Muscle layer of colon (tissue), 2 donors: ENCODE measurements at regions not wholly inside any gene's neighbourhood (a gene's known extent, or its start where the extent isn't known, plus 50 kb on each side); places are given as distances from the start of the nearest gene placed in this dataset.
"Not testable (repeated sequence)": the region's sequence is repeated elsewhere in the genome, so short reads cannot be mapped to it uniquely, and the experiment has no call there.

Experiments
- H3K27ac ChIP-seq: one replicate; pipeline ENCODE4 v1.7.0; 2013; ENCODE audit warnings: low read depth, mild to moderate bottlenecking, low read length, moderate library complexity
- H3K27me3 ChIP-seq, 2 donors: one replicate each; pipeline ENCODE4 v1.7.0; 2013; ENCODE audit warnings: low read length in 2 of 2, mild to moderate bottlenecking in 2 of 2; ENCODE audit not compliant: insufficient read depth in 2 of 2, control insufficient read depth in 1 of 2
- H3K36me3 ChIP-seq: one replicate; pipeline ENCODE4 v1.7.0; 2013; ENCODE audit warnings: mild to moderate bottlenecking, low read length; ENCODE audit not compliant: insufficient read depth
- H3K4me1 ChIP-seq: one replicate; pipeline ENCODE4 v1.7.0; 2013; ENCODE audit warnings: mild to moderate bottlenecking, low read length; ENCODE audit not compliant: insufficient read depth
- H3K4me3 ChIP-seq, 2 donors: one replicate each; pipeline ENCODE4 v1.7.0; 2013; ENCODE audit warnings: low read length in 2 of 2, low read depth in 1 of 2, mild to moderate bottlenecking in 1 of 2, moderate library complexity in 1 of 2
- H3K9ac ChIP-seq: one replicate; pipeline ENCODE4 v1.7.0; 2013; ENCODE audit warnings: low read length
- H3K9me3 ChIP-seq: one replicate; pipeline ENCODE4 v1.7.0; 2013; ENCODE audit warnings: mild to moderate bottlenecking, low read length
- donor health status: abdominal sarcoma.
- donor health status: Adenocarcinoma of cecum.

DNA sequence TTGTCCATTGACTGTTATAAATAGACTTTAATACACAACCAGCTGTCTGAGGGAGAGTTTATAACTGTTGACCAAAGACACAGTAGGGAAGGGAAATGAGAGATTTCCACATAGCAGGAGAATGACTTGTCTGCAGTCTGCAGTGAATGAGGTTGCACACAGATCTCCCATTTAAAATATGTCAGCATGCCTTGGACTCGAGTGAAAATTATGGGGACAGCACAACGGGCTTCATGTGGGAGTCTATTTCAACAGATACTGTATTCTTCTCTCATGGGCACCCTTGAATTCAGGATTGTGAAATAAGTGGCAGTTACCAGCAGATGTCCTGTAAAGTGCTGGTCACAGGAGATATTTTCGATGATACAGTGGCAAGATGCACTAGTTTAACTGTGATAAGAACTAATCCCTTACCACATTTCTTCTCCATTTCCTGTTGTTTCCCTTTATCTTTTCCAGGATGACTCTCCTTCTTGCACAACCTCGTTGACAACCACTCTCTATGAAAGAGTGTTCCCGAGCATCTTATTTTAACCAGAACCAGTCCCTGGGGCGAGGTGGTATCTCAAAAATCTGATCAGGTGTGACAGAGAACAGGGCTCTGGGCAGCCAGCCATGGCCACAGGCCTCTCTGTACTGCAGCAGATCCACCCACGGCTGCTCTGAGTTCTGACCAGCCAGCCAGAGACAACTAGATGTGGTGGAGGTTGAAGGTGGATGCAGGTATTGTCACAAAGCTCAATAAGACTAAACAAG lies 51.5 kb upstream of the MAP3K1 start:
- Histone ChIP-seq H3K9me3 (no peaks in the 10 kb centered on the region), H3K36me3 (no peaks in the 10 kb centered on the region), H3K4me3 (no peak overlapping the region), H3K9ac (no peak overlapping the region), H3K27ac (no peak overlapping the region), H3K27me3 (no peaks in the 10 kb centered on the region), H3K4me1 (no peaks in the 10 kb centered on the region)

DNA sequence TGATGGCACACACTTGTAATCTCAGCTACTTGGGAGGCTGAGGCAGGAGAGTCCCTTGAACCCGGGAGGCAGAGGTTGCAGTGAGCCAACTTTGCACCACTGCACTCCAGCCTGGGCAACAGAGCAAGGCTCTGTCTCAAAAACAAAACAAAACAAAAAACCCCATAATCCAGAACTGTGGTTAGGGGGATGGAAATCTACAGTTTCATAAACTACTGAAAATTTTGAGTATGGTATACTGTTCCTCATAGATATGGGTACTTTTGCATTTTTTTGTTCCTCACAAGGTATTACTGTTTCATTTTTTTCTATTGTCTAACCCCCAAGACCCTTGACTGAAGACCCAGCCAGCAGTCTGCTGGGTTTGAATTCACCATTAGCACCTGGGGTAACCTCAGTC lies 52.2 kb upstream of the MAP3K1 start:
- Histone ChIP-seq H3K27me3 (no peaks in the 10 kb centered on the region), H3K9me3 (no peaks in the 10 kb centered on the region), H3K27ac (no peak overlapping the region), H3K36me3 (no peaks in the 10 kb centered on the region), H3K4me1 (no peaks in the 10 kb centered on the region), H3K4me3 (no peak overlapping the region), H3K9ac (no peak overlapping the region)

DNA sequence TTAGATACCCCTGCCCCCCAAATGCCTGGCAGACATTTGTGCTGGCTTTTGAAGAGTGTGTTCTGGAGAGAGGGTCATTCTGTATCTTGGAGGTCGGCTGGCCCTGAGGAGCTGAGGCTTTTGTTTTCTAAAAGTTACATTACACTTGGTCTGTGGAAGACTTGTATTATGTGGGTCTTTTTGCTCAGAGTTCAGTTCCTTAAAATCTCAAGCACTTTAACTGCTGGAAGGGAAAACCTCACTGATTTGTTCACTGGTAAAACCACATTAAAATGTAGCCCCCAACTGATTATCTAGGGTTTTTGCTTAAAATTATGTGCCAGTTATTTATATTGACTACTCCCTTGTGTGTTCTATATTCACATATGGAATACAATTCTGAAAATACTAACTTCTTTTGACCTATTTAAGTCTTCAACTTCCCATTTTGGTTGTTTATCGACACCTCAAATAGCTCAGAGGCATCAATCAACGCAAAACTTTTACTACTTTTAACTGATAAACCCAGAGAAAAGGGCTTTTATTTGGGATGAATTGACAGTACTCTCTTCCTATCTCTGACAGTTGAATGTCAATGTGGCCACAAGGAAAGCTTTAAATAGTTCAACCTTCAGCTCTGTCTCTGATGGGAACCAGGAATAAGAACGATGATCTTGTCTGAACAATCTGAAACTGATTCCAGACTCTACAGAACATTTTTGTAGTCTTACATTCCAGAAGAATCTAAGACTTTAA lies 54.0 kb upstream of the MAP3K1 start:
- no peaks in the 10 kb centered on the region for H3K36me3 ChIP-seq
- no peaks in the 10 kb centered on the region for H3K4me1 ChIP-seq
- H3K27ac ChIP-seq, result no peak overlapping the region
- no peak overlapping the region for H3K9ac ChIP-seq
- no peak overlapping the region for H3K4me3 ChIP-seq
- H3K27me3 ChIP-seq, result no peaks in the 10 kb centered on the region
- no peaks in the 10 kb centered on the region for H3K9me3 ChIP-seq

DNA sequence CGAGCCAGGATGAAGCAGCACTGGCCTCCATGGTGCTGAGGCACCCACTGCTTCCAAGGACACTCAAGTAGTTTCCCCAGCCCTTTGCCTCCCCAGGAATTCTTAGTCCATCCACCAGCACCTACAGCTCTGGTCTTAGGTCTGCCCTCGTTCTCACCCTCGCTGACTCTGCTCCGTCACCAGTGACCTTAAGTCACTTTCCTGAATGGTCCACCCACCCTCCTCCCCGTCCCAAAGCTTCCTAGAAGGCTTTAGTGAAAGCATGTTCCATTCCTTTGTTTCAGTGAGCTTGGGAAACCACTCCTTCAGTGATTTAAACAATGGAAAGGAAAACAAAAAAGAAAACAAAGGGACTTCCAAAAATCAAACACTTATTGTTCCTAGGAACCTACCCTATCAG lies 54.6 kb upstream of the MAP3K1 start:
- H3K9ac ChIP-seq, result no peak overlapping the region
- no peaks in the 10 kb centered on the region for H3K9me3 ChIP-seq
- H3K4me1 ChIP-seq, result no peaks in the 10 kb centered on the region
- H3K4me3 ChIP-seq, result no peak overlapping the region
- H3K27ac ChIP-seq, result no peak overlapping the region
- no peaks in the 10 kb centered on the region for H3K27me3 ChIP-seq
- no peaks in the 10 kb centered on the region for H3K36me3 ChIP-seq

DNA sequence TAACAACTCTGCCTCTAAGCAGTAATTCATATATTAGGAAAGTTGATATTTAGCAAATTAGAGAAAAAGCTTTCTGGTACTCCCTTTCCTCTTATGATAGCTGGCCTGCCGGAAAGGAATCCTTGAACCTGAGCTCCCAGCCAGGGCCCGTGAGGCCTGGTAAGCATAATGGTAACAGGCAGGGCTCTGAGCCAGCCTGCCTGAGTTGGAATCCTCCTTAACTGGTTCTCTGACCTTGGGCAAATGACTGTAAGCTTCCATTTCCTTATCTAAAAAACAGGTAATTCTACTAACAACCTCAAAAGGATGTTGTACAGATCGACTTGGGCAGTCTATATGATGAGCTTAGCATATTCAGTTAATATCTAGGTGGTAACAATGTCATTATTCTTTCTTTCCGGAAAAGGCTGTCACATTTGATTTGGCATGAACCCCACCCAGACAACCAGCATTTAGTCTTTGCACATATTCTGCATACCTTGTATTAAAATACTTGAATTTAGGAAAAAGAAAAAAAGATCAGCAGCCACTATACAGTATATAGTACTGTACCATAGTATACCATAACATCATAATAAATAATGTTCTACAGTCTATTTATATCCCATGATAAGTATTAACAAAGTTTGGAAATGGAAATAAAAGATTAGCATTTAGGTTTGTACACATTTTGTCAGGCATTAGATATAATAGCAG lies 55.7 kb upstream of the MAP3K1 start:
- no peaks in the 10 kb centered on the region for H3K36me3 ChIP-seq
- H3K27ac ChIP-seq, result no peak overlapping the region
- H3K27me3 ChIP-seq, result no peaks in the 10 kb centered on the region
- no peak overlapping the region for H3K9ac ChIP-seq
- no peaks in the 10 kb centered on the region for H3K4me1 ChIP-seq
- no peak overlapping the region for H3K4me3 ChIP-seq
- H3K9me3 ChIP-seq, result no peaks in the 10 kb centered on the region

DNA sequence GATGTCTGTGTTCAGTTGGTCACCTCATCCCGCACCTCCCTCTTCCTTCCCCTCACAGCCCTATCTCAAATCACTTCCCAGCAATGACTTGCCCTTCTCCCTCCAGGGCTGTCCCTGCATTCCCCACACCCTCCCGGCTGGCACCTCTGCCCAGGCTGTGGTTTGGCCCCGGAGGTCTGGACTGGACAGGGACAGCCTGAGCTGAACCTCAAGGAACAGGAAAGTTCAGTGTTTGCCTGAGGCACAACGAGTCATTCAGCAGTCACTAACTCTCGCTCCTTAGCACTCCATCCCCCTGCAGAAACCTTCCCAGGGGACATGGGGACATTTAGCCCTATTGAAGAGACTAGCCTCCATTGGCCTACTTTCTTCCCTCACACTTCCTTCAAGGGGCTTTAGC lies 58.3 kb upstream of the MAP3K1 start:
- Histone ChIP-seq H3K36me3 (no peaks in the 10 kb centered on the region), H3K4me1 (no peaks in the 10 kb centered on the region), H3K9me3 (no peaks in the 10 kb centered on the region), H3K27me3 (no peaks in the 10 kb centered on the region), H3K9ac (no peak overlapping the region), H3K27ac (no peak overlapping the region), H3K4me3 (no peak overlapping the region)

DNA sequence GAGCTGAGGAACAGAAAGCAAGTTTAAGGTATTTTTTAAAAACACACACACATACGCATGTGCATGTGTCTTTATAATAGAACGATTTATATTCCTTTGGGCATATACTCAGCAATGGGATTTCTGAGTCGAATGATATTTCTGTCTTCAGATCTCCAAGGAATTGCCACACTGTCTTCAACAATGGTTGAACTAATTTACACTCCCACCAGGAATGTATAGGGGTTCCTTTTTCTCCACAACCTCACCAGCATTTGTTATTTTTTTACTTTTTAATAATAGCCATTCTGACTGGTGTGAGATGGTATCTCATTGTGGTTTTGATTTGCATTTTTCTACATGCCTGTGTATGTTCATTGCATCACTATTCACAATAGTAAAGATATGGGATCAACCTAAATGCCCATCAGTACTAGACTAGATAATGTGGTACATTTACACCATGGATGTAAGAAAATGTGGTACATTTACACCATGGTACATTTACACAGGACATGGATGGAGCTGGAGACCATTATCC lies 60.3 kb upstream of the MAP3K1 start:
- no peak overlapping the region for H3K9ac ChIP-seq
- H3K36me3 ChIP-seq, result no peaks in the 10 kb centered on the region
- H3K4me3 ChIP-seq, result no peak overlapping the region
- H3K9me3 ChIP-seq, result no peaks in the 10 kb centered on the region
- no peak overlapping the region for H3K27ac ChIP-seq
- H3K27me3 ChIP-seq, result no peaks in the 10 kb centered on the region
- H3K4me1 ChIP-seq, result no peaks in the 10 kb centered on the region

DNA sequence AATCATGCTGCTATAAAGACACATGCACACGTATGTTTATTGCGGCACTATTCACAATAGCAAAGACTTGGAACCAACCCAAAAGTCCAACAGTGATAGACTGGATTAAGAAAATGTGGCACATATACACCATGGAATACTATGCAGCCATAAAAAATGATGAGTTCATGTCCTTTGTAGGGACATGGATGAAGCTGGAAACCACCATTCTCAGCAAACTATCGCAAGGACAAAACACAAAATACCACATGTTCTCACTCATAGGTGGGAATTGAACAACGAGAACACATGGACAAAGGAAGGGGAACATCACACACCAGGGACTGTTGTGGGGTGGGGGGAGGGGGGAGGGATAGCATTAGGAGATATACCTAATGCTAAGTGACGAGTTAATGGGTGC lies 61.8 kb upstream of the MAP3K1 start:
- H3K9ac ChIP-seq, H3K36me3 ChIP-seq, H3K9me3 ChIP-seq, H3K27me3 ChIP-seq, H3K4me1 ChIP-seq, H3K27ac ChIP-seq, H3K4me3 ChIP-seq: not testable (repeated sequence)

DNA sequence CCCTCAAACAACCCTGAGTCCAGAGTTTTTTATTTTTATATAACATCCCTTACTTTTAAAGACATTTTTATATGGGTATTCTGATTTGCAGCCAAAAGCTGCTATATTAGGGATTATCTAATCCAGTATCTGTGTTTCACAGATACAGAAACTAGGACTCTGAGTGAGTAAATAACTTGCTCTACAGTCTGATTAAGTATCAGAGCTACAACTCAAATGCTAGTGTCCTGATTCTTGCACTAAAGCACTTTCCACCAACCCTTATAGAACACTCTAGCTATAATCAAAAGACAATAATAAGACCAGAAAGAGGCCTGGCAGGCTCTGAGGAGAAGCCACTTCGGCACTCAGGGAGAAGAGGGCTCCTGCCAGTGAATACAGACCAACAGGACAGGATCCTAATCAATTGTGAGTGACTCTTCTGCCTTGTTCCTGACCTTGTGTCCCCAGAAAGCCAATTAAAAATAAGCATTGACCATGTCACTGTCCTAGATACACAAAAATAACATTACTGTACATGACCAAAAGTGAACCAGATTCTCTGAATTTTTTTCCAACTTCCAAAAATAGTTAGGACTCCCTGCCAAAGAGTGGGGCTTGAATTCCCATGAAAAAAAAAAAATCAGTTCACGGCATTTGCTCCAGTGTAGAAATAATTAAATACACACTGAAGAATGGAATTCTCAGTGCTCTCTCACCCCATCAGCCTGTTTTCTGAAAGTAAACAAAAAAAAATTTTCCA lies 63.6 kb upstream of the MAP3K1 start:
- H3K4me1 ChIP-seq, result no peaks in the 10 kb centered on the region
- no peak overlapping the region for H3K27ac ChIP-seq
- no peaks in the 10 kb centered on the region for H3K36me3 ChIP-seq
- H3K27me3 ChIP-seq, result no peaks in the 10 kb centered on the region
- no peak overlapping the region for H3K4me3 ChIP-seq
- H3K9ac ChIP-seq, result no peak overlapping the region
- H3K9me3 ChIP-seq, result no peaks in the 10 kb centered on the region

DNA sequence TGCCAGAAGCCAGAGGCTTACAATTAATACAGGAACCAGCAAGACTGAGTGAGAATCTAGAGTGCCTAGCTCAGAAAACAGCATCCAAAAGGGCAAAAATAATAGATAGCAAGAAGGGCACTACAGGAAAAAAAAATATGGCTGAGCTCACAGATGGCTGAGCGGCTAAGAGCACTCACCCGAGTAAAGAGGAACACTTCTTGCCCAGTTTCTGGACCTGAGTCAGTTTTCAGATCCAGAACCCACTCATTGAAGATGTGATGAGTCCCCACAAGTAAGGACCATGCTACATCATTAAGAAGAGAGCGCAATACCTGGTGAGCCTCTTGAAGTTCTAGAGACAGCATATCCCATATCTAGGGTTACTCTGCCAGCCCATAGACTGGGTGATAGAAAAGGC lies 65.5 kb upstream of the MAP3K1 start:
- Histone ChIP-seq H3K36me3 (no peaks in the 10 kb centered on the region), H3K27me3 (no peaks in the 10 kb centered on the region), H3K27ac (no peak overlapping the region), H3K9ac (no peak overlapping the region), H3K4me3 (no peak overlapping the region), H3K4me1 (no peaks in the 10 kb centered on the region), H3K9me3 (no peaks in the 10 kb centered on the region)
